WTC11 (cell line): ENCODE measurements at regions not wholly inside any gene's neighbourhood (a gene's known extent, or its start where the extent isn't known, plus 50 kb on each side); places are given as distances from the start of the nearest gene placed in this dataset.

Experiments used
- JUN ChIP-seq: sonication (generic); formaldehyde crosslinking; IDR thresholded peaks from 2 replicates; pipeline ENCODE4 v1.8.0; 2023; ENCODE audit warnings: mild to moderate bottlenecking, missing genetic modification reagents
- NFYB ChIP-seq: sonication (generic); formaldehyde crosslinking; conservative IDR thresholded peaks from 2 replicates; pipeline ENCODE4 v1.8.0; 2022; ENCODE audit warnings: low read depth, missing genetic modification reagents
- SMAD3 ChIP-seq: sonication (generic); formaldehyde crosslinking; IDR thresholded peaks from 2 replicates; pipeline ENCODE4 v1.8.0; 2022; ENCODE audit warnings: missing genetic modification reagents, mild to moderate bottlenecking, borderline replicate concordance
- TCF7 ChIP-seq: sonication (generic); formaldehyde crosslinking; IDR thresholded peaks from 2 replicates; pipeline ENCODE4 v1.8.0; 2022; ENCODE audit warnings: mild to moderate bottlenecking, low read depth, missing genetic modification reagents, moderate library complexity
- TP53 ChIP-seq: sonication (generic); formaldehyde crosslinking; IDR thresholded peaks from 2 replicates; pipeline ENCODE4 v1.8.1; 2023; ENCODE audit warnings: mild to moderate bottlenecking, missing genetic modification reagents
- TF ChIP-seq, protein P1 (sequence below): sonication (generic); formaldehyde crosslinking; IDR thresholded peaks from 2 replicates; pipeline ENCODE4 v1.8.1; 2022; ENCODE audit warnings: low read depth, mild to moderate bottlenecking, moderate library complexity, missing genetic modification reagents, borderline replicate concordance
- TF ChIP-seq, protein P2 (sequence below): fragments of 200-600 bp; IDR thresholded peaks from 2 replicates; pipeline ENCODE4 v1.8.0; 2022; ENCODE audit warnings: antibody characterized with exemption

DNA sequence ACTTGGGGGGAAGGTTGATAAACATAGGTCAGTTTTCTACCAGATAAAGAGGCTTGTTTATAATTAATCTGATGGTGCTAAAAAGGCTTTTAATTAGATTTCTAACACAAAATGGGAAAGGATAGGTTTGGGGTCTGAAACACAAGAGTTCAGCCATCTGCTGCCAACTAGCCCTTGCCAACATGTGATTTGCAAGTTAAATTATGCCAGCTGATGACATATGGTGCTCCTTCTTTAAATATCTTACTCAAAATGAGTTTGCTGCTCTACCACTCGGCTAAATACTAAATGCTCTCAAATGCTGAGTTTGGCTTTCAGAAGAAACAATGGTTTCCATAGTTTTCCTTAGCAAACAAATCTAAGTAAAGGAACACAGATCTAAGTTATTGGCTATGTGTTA, 557.8 kb upstream of the CCDC54 start:
- TF ChIP-seq NFYB (CRISPR knock-in tag) (no peak), TCF7 (CRISPR knock-in tag) (no peak), TP53 (no peak), JUN (CRISPR knock-in tag) (no peak), SMAD3 (no peak)
- TF ChIP-seq, protein P1, sequence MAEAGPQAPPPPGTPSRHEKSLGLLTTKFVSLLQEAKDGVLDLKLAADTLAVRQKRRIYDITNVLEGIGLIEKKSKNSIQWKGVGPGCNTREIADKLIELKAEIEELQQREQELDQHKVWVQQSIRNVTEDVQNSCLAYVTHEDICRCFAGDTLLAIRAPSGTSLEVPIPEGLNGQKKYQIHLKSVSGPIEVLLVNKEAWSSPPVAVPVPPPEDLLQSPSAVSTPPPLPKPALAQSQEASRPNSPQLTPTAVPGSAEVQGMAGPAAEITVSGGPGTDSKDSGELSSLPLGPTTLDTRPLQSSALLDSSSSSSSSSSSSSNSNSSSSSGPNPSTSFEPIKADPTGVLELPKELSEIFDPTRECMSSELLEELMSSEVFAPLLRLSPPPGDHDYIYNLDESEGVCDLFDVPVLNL = no peak
- TF ChIP-seq, protein P2, sequence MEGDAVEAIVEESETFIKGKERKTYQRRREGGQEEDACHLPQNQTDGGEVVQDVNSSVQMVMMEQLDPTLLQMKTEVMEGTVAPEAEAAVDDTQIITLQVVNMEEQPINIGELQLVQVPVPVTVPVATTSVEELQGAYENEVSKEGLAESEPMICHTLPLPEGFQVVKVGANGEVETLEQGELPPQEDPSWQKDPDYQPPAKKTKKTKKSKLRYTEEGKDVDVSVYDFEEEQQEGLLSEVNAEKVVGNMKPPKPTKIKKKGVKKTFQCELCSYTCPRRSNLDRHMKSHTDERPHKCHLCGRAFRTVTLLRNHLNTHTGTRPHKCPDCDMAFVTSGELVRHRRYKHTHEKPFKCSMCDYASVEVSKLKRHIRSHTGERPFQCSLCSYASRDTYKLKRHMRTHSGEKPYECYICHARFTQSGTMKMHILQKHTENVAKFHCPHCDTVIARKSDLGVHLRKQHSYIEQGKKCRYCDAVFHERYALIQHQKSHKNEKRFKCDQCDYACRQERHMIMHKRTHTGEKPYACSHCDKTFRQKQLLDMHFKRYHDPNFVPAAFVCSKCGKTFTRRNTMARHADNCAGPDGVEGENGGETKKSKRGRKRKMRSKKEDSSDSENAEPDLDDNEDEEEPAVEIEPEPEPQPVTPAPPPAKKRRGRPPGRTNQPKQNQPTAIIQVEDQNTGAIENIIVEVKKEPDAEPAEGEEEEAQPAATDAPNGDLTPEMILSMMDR = no peak
